ENCODE measurements at regions not wholly inside any gene's neighbourhood (a gene's known extent, or its start where the extent isn't known, plus 50 kb on each side); places are given as distances from the start of the nearest gene placed in this dataset.

- no peak for TF ChIP-seq RUNX1 (IDR thresholded peaks at IDR 0.05; ENCODE audit: low read depth)
- no peak for TF ChIP-seq ZNF57 (CRISPR knock-in tag; IDR thresholded peaks at IDR 0.05)
- TF ChIP-seq DMBX1 (CRISPR knock-in tag; IDR thresholded peaks at IDR 0.05; ENCODE audit: borderline replicate concordance) = no peak
- no peak for TF ChIP-seq KLF10 (CRISPR knock-in tag; IDR thresholded peaks at IDR 0.05)
- TF ChIP-seq POLR2AphosphoS2 (IDR thresholded peaks at IDR 0.05; ENCODE audit: low read length) = no peak
These were observed 66.3 kb upstream of the IQSEC1 start (continued) for GRCh38 chr3:13139471-13140065.

- H3K9me3 ChIP-seq (replicated peaks; ENCODE audit: control insufficient read depth, insufficient read depth, low read depth, low read length) = no peaks in the 10 kb centered on the region
- ChIA-PET CTCF (ENCODE audit: low intra/inter-chr PET ratio) (no interaction called here), POLR2A (no interaction called here)
- FAIRE-seq (no peak), DNase-seq (ENCODE audit: extremely low read depth in 1 of 4, low spot score in 3 of 4) (no peak), ATAC-seq (no peak)
- H4K20me1 ChIP-seq (replicated peaks; ENCODE audit: control insufficient read depth, insufficient read depth, low read length) = peaks cover 28% of the 10 kb centered on the region
- peaks cover 0 to 4% of the 10 kb centered on the region in 2 experiments; a peak in 1 of 5 replicates for H3K4me1 ChIP-seq (replicated peaks in 1 of 2; ENCODE audit: control insufficient read depth in 2 of 2, insufficient read depth in 2 of 2, low read length in 2 of 2)
- intact Hi-C loops (cut with micrococcal nuclease) = no loop called here
- 0% methylated on average over 1 of the region's 1 CpG for WGBS (ENCODE audit: insufficient coverage, low coverage, missing lambda C conversion rate)
- no peaks in the 10 kb centered on the region for H3K9me1 ChIP-seq (ENCODE audit: control insufficient read depth, insufficient read depth, low read length)
- no peak overlapping the region for H3K4me2 ChIP-seq (ENCODE audit: insufficient read depth, low read length)
- H2AFZ ChIP-seq (ENCODE audit: low read depth, low read length) = no peak overlapping the region
- H3K36me3 ChIP-seq (ENCODE audit: control insufficient read depth, insufficient read depth, low read length) = no peaks in the 10 kb centered on the region
- H3K9ac ChIP-seq (ENCODE audit: insufficient read depth in 1 of 2, low read depth in 2 of 2, low read length in 2 of 2) = no peak overlapping the region
- peaks cover 46 to 96% of the 10 kb centered on the region in 2 experiments for H3K27me3 ChIP-seq (ENCODE audit: control insufficient read depth in 2 of 2, insufficient read depth in 2 of 2, low read length in 2 of 2)
- H3K27ac ChIP-seq (ENCODE audit: extremely low read depth, low read depth, low read length) = no peak overlapping the region
- in situ Hi-C loops (cut with MboI) = no loop called here
- BruUV-seq (replicated peaks) = no TSS peak
- H3K4me3 ChIP-seq = no peak overlapping the region
- no peaks in the 10 kb centered on the region for H3K79me2 ChIP-seq (ENCODE audit: control insufficient read depth, insufficient read depth, low read length)
- TF ChIP-seq ELK3 (CRISPR knock-in tag; IDR thresholded peaks at IDR 0.05) (no peak), FOXK1 (CRISPR knock-in tag; IDR thresholded peaks at IDR 0.05; ENCODE audit: borderline replicate concordance) (no peak), ZNF518B (CRISPR knock-in tag; IDR thresholded peaks at IDR 0.05) (no peak), E2F6 (IDR thresholded peaks at IDR 0.05; ENCODE audit: borderline replicate concordance in 1 of 2, extremely low read depth in 1 of 2, insufficient read depth in 1 of 2, insufficient read length in 1 of 2, low read depth in 1 of 2, low read length in 1 of 2, poor library complexity in 1 of 2, severe bottlenecking in 1 of 2) (no peak), SRSF3 (IDR thresholded peaks at IDR 0.05; ENCODE audit: insufficient read depth, low read length) (no peak), CTCF (IDR thresholded peaks at IDR 0.05 in 2 of 3, conservative IDR thresholded peaks at IDR 0.05 in 1 of 3; ENCODE audit: insufficient read depth in 2 of 3, low read depth in 1 of 3, low read length in 3 of 3) (no peak), MYC (IDR thresholded peaks at IDR 0.05; ENCODE audit: low read depth, low read length) (no peak), MYC (CRISPR knock-in tag; IDR thresholded peaks at IDR 0.05; ENCODE audit: borderline replicate concordance, low read depth) (no peak)
These were observed 65.6 kb upstream of the IQSEC1 start for GRCh38 chr3:13138833-13139145.

All from K562 (cell line).